ENCODE measurements at regions not wholly inside any gene's neighbourhood (a gene's known extent, or its start where the extent isn't known, plus 50 kb on each side); places are given as distances from the start of the nearest gene placed in this dataset.

GRCh38 chr4:101417046-101417445, 69.7 kb upstream of the PPP3CA start:
- no peak for TF ChIP-seq CTCF (conservative IDR thresholded peaks at IDR 0.05; ENCODE audit: low read length)
- TF ChIP-seq EZH2phosphoT487 (IDR thresholded peaks at IDR 0.05; ENCODE audit: borderline replicate concordance) = no peak

All from Loucy (cell line).